ENCODE measurements at regions not wholly inside any gene's neighbourhood (a gene's known extent, or its start where the extent isn't known, plus 50 kb on each side); places are given as distances from the start of the nearest gene placed in this dataset.

- TF ChIP-seq POLR2A (IDR thresholded peaks at IDR 0.05): no peak
- TF ChIP-seq, protein P1, sequence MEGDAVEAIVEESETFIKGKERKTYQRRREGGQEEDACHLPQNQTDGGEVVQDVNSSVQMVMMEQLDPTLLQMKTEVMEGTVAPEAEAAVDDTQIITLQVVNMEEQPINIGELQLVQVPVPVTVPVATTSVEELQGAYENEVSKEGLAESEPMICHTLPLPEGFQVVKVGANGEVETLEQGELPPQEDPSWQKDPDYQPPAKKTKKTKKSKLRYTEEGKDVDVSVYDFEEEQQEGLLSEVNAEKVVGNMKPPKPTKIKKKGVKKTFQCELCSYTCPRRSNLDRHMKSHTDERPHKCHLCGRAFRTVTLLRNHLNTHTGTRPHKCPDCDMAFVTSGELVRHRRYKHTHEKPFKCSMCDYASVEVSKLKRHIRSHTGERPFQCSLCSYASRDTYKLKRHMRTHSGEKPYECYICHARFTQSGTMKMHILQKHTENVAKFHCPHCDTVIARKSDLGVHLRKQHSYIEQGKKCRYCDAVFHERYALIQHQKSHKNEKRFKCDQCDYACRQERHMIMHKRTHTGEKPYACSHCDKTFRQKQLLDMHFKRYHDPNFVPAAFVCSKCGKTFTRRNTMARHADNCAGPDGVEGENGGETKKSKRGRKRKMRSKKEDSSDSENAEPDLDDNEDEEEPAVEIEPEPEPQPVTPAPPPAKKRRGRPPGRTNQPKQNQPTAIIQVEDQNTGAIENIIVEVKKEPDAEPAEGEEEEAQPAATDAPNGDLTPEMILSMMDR (IDR thresholded peaks at IDR 0.05): no peak
Measured at GRCh38 chr6:166870602-166871208, 85.6 kb downstream of the RNASET2 start.
